CD14-positive monocyte (primary cell): ENCODE measurements at regions not wholly inside any gene's neighbourhood (a gene's known extent, or its start where the extent isn't known, plus 50 kb on each side); places are given as distances from the start of the nearest gene placed in this dataset.

Experiments
- DNase-seq, 3 donors: peaks; one replicate each; pipeline ENCODE4 v3.0.0-alpha.2; 2011 to 2022
- H2AFZ ChIP-seq: 2 replicates; pipeline ENCODE4 v1.6.0; 2012; ENCODE audit warnings: mild to moderate bottlenecking, low read depth, low read length, inconsistent platforms; ENCODE audit not compliant: insufficient read depth, poor library complexity, severe bottlenecking
- H3K27ac ChIP-seq, 2 donors: 1 replicate in 1 of 2; 2 replicates in 1 of 2; pipeline ENCODE4 v1.5.1; 2012 to 2013; ENCODE audit warnings: low read length in 2 of 2, control low read depth in 1 of 2, inconsistent platforms in 1 of 2, low read depth in 1 of 2, mild to moderate bottlenecking in 1 of 2
- H3K27me3 ChIP-seq, 2 donors: one replicate each; pipeline versions ENCODE4 v1.6.0 to v1.6.1; 2011 to 2013; ENCODE audit warnings: low read length in 2 of 2; ENCODE audit not compliant: control insufficient read depth in 2 of 2, insufficient read depth in 2 of 2
- H3K36me3 ChIP-seq, 2 donors: replicated peaks in 1 of 2; 1 replicate in 1 of 2; 2 replicates in 1 of 2; pipeline versions ENCODE4 v1.5.1 to v1.6.1; 2012 to 2013; ENCODE audit warnings: low read length in 2 of 2, control low read depth in 1 of 2, inconsistent platforms in 1 of 2, mild to moderate bottlenecking in 1 of 2; ENCODE audit not compliant: insufficient read depth in 2 of 2, control insufficient read depth in 1 of 2
- H3K4me1 ChIP-seq, 2 donors: 1 replicate in 1 of 2; 2 replicates in 1 of 2; pipeline versions ENCODE4 v1.5.1 to v1.6.1; 2012 to 2013; ENCODE audit warnings: low read length in 2 of 2, control low read depth in 1 of 2, inconsistent platforms in 1 of 2, mild to moderate bottlenecking in 1 of 2, moderate library complexity in 1 of 2; ENCODE audit not compliant: insufficient read depth in 2 of 2, control insufficient read depth in 1 of 2
- H3K4me2 ChIP-seq: replicated peaks from 2 replicates; pipeline ENCODE3; 2012; ENCODE audit warnings: low read length, moderate library complexity, mild to moderate bottlenecking; ENCODE audit not compliant: poor library complexity, severe bottlenecking; ENCODE audit errors: extremely low read depth
- H3K4me3 ChIP-seq, 3 experiments: fragments of 200-600 bp in 1 of 3; sonication (generic) in 1 of 3; replicated peaks in 1 of 3; 1 replicate in 2 of 3; 2 replicates in 1 of 3; pipeline ENCODE4 v1.5.1; 2011 to 2013; ENCODE audit warnings: low read length in 3 of 3, mild to moderate bottlenecking in 3 of 3, control low read depth in 2 of 3, low read depth in 2 of 3, inconsistent platforms in 1 of 3, moderate library complexity in 1 of 3
- H3K79me2 ChIP-seq: 2 replicates; pipeline ENCODE4 v1.6.0; 2012; ENCODE audit warnings: mild to moderate bottlenecking, control low read depth, inconsistent platforms, low read length, moderate library complexity; ENCODE audit not compliant: insufficient read depth
- H3K9ac ChIP-seq: 2 replicates; pipeline ENCODE4 v1.6.0; 2017; ENCODE audit warnings: low read length, mild to moderate bottlenecking; ENCODE audit not compliant: insufficient read depth, poor library complexity, severe bottlenecking
- H3K9me3 ChIP-seq, 2 donors: replicated peaks in 1 of 2; 1 replicate in 1 of 2; 2 replicates in 1 of 2; pipeline versions ENCODE4 v1.5.1 to v1.6.1; 2012 to 2013; ENCODE audit warnings: low read length in 2 of 2, control low read depth in 1 of 2; ENCODE audit not compliant: control insufficient read depth in 1 of 2, insufficient read depth in 1 of 2
- H4K20me1 ChIP-seq: 2 replicates; pipeline ENCODE4 v1.6.0; 2012; ENCODE audit warnings: mild to moderate bottlenecking, low read length, control low read depth, moderate library complexity; ENCODE audit not compliant: insufficient read depth
- H3K27ac Mint-ChIP-seq, 7 donors: one replicate each; pipeline ENCODE4 v1.8.0; 2020; ENCODE audit warnings: mild to moderate bottlenecking in 7 of 7, mixed read lengths in 7 of 7, moderate library complexity in 6 of 7, inconsistent platforms in 2 of 7
- H3K27me3 Mint-ChIP-seq, 3 donors: one replicate each; pipeline ENCODE4 v1.8.0; 2021 to 2022; ENCODE audit warnings: low read depth in 3 of 3, mild to moderate bottlenecking in 3 of 3, mixed read lengths in 3 of 3, moderate library complexity in 3 of 3, inconsistent platforms in 1 of 3
- H3K36me3 Mint-ChIP-seq, 2 donors: one replicate each; pipeline ENCODE4 v1.8.0; 2020; ENCODE audit warnings: mixed read lengths in 2 of 2, inconsistent platforms in 1 of 2, mild to moderate bottlenecking in 1 of 2
- H3K4me1 Mint-ChIP-seq: one replicate; pipeline ENCODE4 v1.8.0; 2020; ENCODE audit warnings: mild to moderate bottlenecking, mixed read lengths
- H3K4me3 Mint-ChIP-seq, 2 donors: one replicate each; pipeline ENCODE4 v1.8.0; 2020; ENCODE audit warnings: mild to moderate bottlenecking in 2 of 2, mixed read lengths in 2 of 2, moderate library complexity in 1 of 2
- H3K9me3 Mint-ChIP-seq, 7 donors: one replicate each; pipeline ENCODE4 v1.8.0; 2020 to 2022; ENCODE audit warnings: mixed read lengths in 7 of 7, mild to moderate bottlenecking in 6 of 7, moderate library complexity in 6 of 7, inconsistent platforms in 2 of 7
- CTCF ChIP-seq: fragments of 200-600 bp; IDR thresholded peaks from one replicate; pipeline ENCODE4 v1.8.0; 2022; ENCODE audit warnings: antibody characterized with exemption, mild to moderate bottlenecking
- WGBS: methylation state at CpG from one replicate; pipeline ENCODE4 v1.1.5; 2013; ENCODE audit warnings: missing lambda C conversion rate; ENCODE audit not compliant: insufficient coverage; 5-methylcytosine and 5-hydroxymethylcytosine counted together
- intact Hi-C, 2 donors: fragments of 100-400 bp; cut with micrococcal nuclease; formaldehyde crosslinking; loops; one replicate each; pipeline versions ENCODE4 v1.15.0 to v1.15.1; 2023

GRCh38 chr17:68812876-68813584, 142.2 kb downstream of the ABCA8 start:
- H4K20me1 ChIP-seq: no peaks in the 10 kb centered on the region
- Mint-ChIP-seq H3K9me3 (peaks cover 2 to 10% (median 6%) of the 10 kb centered on the region in 7 donors), H3K27me3 (no peaks in the 10 kb centered on the region), H3K4me1 (peaks cover 9% of the 10 kb centered on the region), H3K36me3 (peaks cover 0 to 1% of the 10 kb centered on the region in 2 donors), H3K27ac (peak overlapping the region in 3 of 7 donors; percentile 20 to 64 (median 47)), H3K4me3 (no peak overlapping the region)
- H3K4me3 ChIP-seq: no peak overlapping the region
- peaks cover 0 to 7% of the 10 kb centered on the region in 2 donors for H3K4me1 ChIP-seq
- no peak for DNase-seq
- peak overlapping the region; percentile 26 for H2AFZ ChIP-seq
- intact Hi-C loops: no loop called here
- no peak overlapping the region for H3K4me2 ChIP-seq
- no peak for TF ChIP-seq CTCF
- no peaks in the 10 kb centered on the region for H3K27me3 ChIP-seq
- peak overlapping the region in 1 of 2 donors; percentile 24 for H3K27ac ChIP-seq
- H3K9me3 ChIP-seq: peaks cover 0 to 5% of the 10 kb centered on the region in 2 donors
- no peak overlapping the region for H3K9ac ChIP-seq
- no peaks in the 10 kb centered on the region for H3K36me3 ChIP-seq
- no peaks in the 10 kb centered on the region for H3K79me2 ChIP-seq
- WGBS: 0% methylated on average over 1 of the region's 1 CpG

DNA sequence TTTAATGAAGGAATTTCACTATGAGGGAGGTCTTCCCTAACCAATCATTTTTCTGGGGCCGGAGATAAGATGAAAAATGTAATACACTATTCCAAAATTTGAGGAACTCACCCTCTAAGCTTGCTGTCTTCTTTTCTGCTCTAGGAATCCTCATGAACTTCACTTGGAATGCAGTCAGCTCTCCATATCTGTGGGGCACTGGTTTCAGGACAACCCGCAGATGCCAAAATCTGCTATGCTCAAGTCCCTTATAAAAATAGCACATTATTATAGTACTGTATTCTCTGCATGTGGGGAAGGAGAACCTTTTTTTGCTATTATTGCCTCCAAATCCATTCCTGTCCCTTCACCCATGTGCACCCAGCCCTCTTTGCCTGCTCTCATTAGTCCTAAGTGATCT, 146.0 kb downstream of the ABCA8 start:
- Mint-ChIP-seq H3K9me3 (peaks cover 2 to 10% (median 5%) of the 10 kb centered on the region in 7 donors), H3K27ac (no peak overlapping the region), H3K36me3 (peaks cover 0 to 1% of the 10 kb centered on the region in 2 donors), H3K27me3 (peaks cover 0 to 2% (median 0%) of the 10 kb centered on the region in 3 donors), H3K4me1 (peaks cover 9% of the 10 kb centered on the region), H3K4me3 (no peak overlapping the region)
- no peaks in the 10 kb centered on the region for H4K20me1 ChIP-seq
- intact Hi-C loops: no loop called here
- no peak for DNase-seq
- H3K36me3 ChIP-seq: no peaks in the 10 kb centered on the region
- no peak overlapping the region for H3K9ac ChIP-seq
- WGBS: no CpG with 5 or more reads among the region's 2 CpGs
- peaks cover 0 to 7% of the 10 kb centered on the region in 2 donors for H3K4me1 ChIP-seq
- no peaks in the 10 kb centered on the region for H3K79me2 ChIP-seq
- H2AFZ ChIP-seq: no peak overlapping the region
- H3K9me3 ChIP-seq: peaks cover 0 to 5% of the 10 kb centered on the region in 2 donors
- no peak overlapping the region for H3K4me2 ChIP-seq
- no peaks in the 10 kb centered on the region for H3K27me3 ChIP-seq
- H3K4me3 ChIP-seq: no peak overlapping the region
- H3K27ac ChIP-seq: no peak overlapping the region
- no peak for TF ChIP-seq CTCF
